ENCODE measurements at regions not wholly inside any gene's neighbourhood (a gene's known extent, or its start where the extent isn't known, plus 50 kb on each side); places are given as distances from the start of the nearest gene placed in this dataset.

GRCh38 chr20:56060486-56060885 is 55.2 kb upstream of the CBLN4 start:
- TF ChIP-seq CTCF (conservative IDR thresholded peaks at IDR 0.05; ENCODE audit: low read depth, low read length): no peak
- no peak for DNase-seq (ENCODE audit: low read depth)
- no peak overlapping the region for H3K4me3 ChIP-seq (ENCODE audit: low read depth, low read length)

DNA sequence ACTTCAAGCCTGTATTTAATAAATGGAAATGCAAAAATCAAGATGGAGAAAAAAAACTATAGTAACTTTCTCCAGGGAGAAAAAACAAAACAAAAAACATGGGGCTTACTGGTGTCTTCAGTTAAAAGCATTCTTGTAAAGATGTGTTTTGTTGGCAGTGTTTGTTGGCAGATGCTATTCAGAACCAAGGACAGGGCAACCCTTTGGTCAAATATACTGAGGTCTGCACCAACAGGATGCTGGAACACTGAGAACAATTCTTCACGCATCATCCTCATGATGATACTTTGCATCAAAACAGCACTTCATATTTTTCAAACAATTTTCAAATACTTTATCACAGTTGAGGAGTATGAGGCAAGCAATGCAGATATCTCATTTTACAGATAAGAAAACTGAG is 63.7 kb upstream of the CBLN4 start:
- no peak for TF ChIP-seq CTCF (conservative IDR thresholded peaks at IDR 0.05; ENCODE audit: low read depth, low read length)
- DNase-seq (ENCODE audit: low read depth): no peak
- no peak overlapping the region for H3K4me3 ChIP-seq (ENCODE audit: low read depth, low read length)

- H3K4me3 ChIP-seq (ENCODE audit: low read depth, low read length): no peak overlapping the region
- no peak for TF ChIP-seq CTCF (conservative IDR thresholded peaks at IDR 0.05; ENCODE audit: low read depth, low read length)
- no peak for DNase-seq (ENCODE audit: low read depth)
These were observed 66.8 kb upstream of the CBLN4 start for GRCh38 chr20:56072165-56072564.

- no peak overlapping the region for H3K4me3 ChIP-seq (ENCODE audit: low read depth, low read length)
- no peak for TF ChIP-seq CTCF (conservative IDR thresholded peaks at IDR 0.05; ENCODE audit: low read depth, low read length)
- no peak for DNase-seq (ENCODE audit: low read depth)
These were observed 83.1 kb upstream of the CBLN4 start for GRCh38 chr20:56088375-56088774.

- TF ChIP-seq CTCF (conservative IDR thresholded peaks at IDR 0.05; ENCODE audit: low read depth, low read length): no peak
- no peak overlapping the region for H3K4me3 ChIP-seq (ENCODE audit: low read depth, low read length)
- no peak for DNase-seq (ENCODE audit: low read depth)
These were observed 86.4 kb upstream of the CBLN4 start for GRCh38 chr20:56091628-56092234.

- no peak for DNase-seq (ENCODE audit: low read depth)
- no peak overlapping the region for H3K4me3 ChIP-seq (ENCODE audit: low read depth, low read length)
- no peak for TF ChIP-seq CTCF (conservative IDR thresholded peaks at IDR 0.05; ENCODE audit: low read depth, low read length)
These were observed 88.9 kb upstream of the CBLN4 start for GRCh38 chr20:56094228-56094627.

DNA sequence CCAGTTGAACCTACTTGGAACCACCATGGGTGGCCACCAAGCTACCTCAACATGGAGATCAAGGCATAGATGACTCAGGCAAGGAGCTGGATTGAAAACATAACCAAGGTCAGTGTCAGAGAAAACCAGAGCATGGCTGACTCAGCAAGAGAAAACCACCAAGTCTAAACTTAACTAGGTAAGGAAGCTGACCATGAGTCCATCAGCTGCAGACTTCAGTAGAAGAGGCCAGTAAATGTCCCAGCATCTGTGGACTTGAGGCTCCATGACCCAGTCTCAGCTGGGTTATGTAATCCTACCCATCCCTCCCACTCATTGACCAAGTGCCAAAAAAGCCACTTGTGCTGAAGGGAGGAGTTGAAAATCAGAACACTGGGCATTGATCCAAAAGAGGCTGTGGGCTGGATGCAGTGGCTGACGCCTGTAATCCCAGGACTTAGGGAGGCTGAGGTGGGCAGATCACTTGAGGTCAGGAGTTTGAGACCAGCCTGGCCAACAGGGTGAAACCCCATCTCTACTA is 93.7 kb upstream of the CBLN4 start:
- no peak for DNase-seq (ENCODE audit: low read depth)
- TF ChIP-seq CTCF (conservative IDR thresholded peaks at IDR 0.05; ENCODE audit: low read depth, low read length): no peak
- H3K4me3 ChIP-seq (ENCODE audit: low read depth, low read length): no peak overlapping the region
